Astrocyte of the spinal cord (primary cell): ENCODE measurements at regions not wholly inside any gene's neighbourhood (a gene's known extent, or its start where the extent isn't known, plus 50 kb on each side); places are given as distances from the start of the nearest gene placed in this dataset.

ENCODE experiments used
- DNase-seq: peaks from one replicate; pipeline ENCODE4 v3.0.0; 2011; ENCODE audit warnings: low read depth, low spot score
- H3K4me3 ChIP-seq: 2 replicates; pipeline ENCODE4 v1.5.1; 2011; ENCODE audit warnings: low read depth, mild to moderate bottlenecking, low read length, moderate library complexity
- CTCF ChIP-seq: IDR thresholded peaks from 2 replicates; pipeline ENCODE4 v1.5.1; 2012; ENCODE audit warnings: low read depth, mild to moderate bottlenecking, low read length, inconsistent platforms
- in situ Hi-C: cut with HindIII; loops from 2 replicates; pipeline ENCODE4 v1.10.0; 2017; ENCODE audit warnings: low sequenced_read_pairs

GRCh38 chr1:9435153-9435636 is 104.1 kb upstream of the SLC25A33 start:
- in situ Hi-C loops: no loop called here
- DNase-seq: no peak

GRCh38 chr1:9435854-9436640 is 103.2 kb upstream of the SLC25A33 start:
- no peak for TF ChIP-seq CTCF
- in situ Hi-C loops: no loop called here
- no peak for DNase-seq

More at GRCh38 chr1:9435153-9435636, 104.1 kb upstream of the SLC25A33 start:
- no peak for TF ChIP-seq CTCF
- no peak overlapping the region for H3K4me3 ChIP-seq

GRCh38 chr1:9437961-9438430 is 101.3 kb upstream of the SLC25A33 start:
- no peak for TF ChIP-seq CTCF
- H3K4me3 ChIP-seq: no peak overlapping the region
- peak; percentile 36 for DNase-seq
- in situ Hi-C loops: no loop called here

More at GRCh38 chr1:9435854-9436640, 103.2 kb upstream of the SLC25A33 start:
- H3K4me3 ChIP-seq: no peak overlapping the region

GRCh38 chr1:9438431-9439073 is 100.7 kb upstream of the SLC25A33 start:
- peak; percentile 78 for DNase-seq
- no peak for TF ChIP-seq CTCF
- H3K4me3 ChIP-seq: no peak overlapping the region
- in situ Hi-C loops: no loop called here

GRCh38 chr1:9439074-9439761 is 100.0 kb upstream of the SLC25A33 start:
- DNase-seq: peak; percentile 17
- in situ Hi-C loops: no loop called here
- TF ChIP-seq CTCF: no peak
- no peak overlapping the region for H3K4me3 ChIP-seq

GRCh38 chr1:9440261-9440660 is 99.0 kb upstream of the SLC25A33 start:
- no peak for DNase-seq
- TF ChIP-seq CTCF: no peak
- in situ Hi-C loops: no loop called here
- H3K4me3 ChIP-seq: no peak overlapping the region
